HFF-Myc (cell line): ENCODE measurements at regions not wholly inside any gene's neighbourhood (a gene's known extent, or its start where the extent isn't known, plus 50 kb on each side); places are given as distances from the start of the nearest gene placed in this dataset.

Experiments used
- DNase-seq: peaks from one replicate; pipeline ENCODE4 v3.0.0-alpha.2; 2011; ENCODE audit warnings: low read depth; ENCODE audit errors: extremely low read depth
- H3K4me3 ChIP-seq: replicated peaks from 2 replicates; pipeline ENCODE4 v1.5.1; 2011; ENCODE audit warnings: low read depth, mild to moderate bottlenecking, control low read depth, low read length
- CTCF ChIP-seq: IDR thresholded peaks from 2 replicates; pipeline ENCODE4 v1.5.1; 2012; ENCODE audit warnings: mild to moderate bottlenecking, low read depth, low read length, control low read depth; ENCODE audit errors: missing control alignments

- H3K4me3 ChIP-seq: no peak overlapping the region
- DNase-seq: no peak
- TF ChIP-seq CTCF: no peak
These were observed 297.1 kb upstream of the RARB start for GRCh38 chr3:25130724-25131520.

GRCh38 chr3:25133588-25133987 lies 294.5 kb upstream of the RARB start:
- TF ChIP-seq CTCF: no peak
- DNase-seq: no peak
- H3K4me3 ChIP-seq: no peak overlapping the region

- DNase-seq: no peak
- no peak for TF ChIP-seq CTCF
- H3K4me3 ChIP-seq: no peak overlapping the region
These were observed 290.5 kb upstream of the RARB start for GRCh38 chr3:25137606-25138005.

GRCh38 chr3:25139267-25139666 lies 288.8 kb upstream of the RARB start:
- no peak for DNase-seq
- TF ChIP-seq CTCF: no peak
- H3K4me3 ChIP-seq: no peak overlapping the region

- H3K4me3 ChIP-seq: no peak overlapping the region
These were observed 285.3 kb upstream of the RARB start for GRCh38 chr3:25142609-25143355.

GRCh38 chr3:25143356-25144025 lies 284.6 kb upstream of the RARB start:
- no peak for TF ChIP-seq CTCF
- no peak for DNase-seq
- H3K4me3 ChIP-seq: no peak overlapping the region

More at GRCh38 chr3:25142609-25143355, 285.3 kb upstream of the RARB start:
- no peak for TF ChIP-seq CTCF
- DNase-seq: no peak
